B cell (primary cell): ENCODE measurements at regions not wholly inside any gene's neighbourhood (a gene's known extent, or its start where the extent isn't known, plus 50 kb on each side); places are given as distances from the start of the nearest gene placed in this dataset.

Experiments used
- ATAC-seq: fragments of 200-7000 bp; cut with Tn5 transposase; one replicate; pipeline ENCODE4 v1.10.0; 2021; ENCODE audit warnings: low read depth, mild to moderate bottlenecking, moderate number of reproducible peaks, moderate library complexity
- CTCF ChIA-PET: fragments of 350-600 bp; sonication (Branson Sonifier 250); formaldehyde crosslinking; loops from one replicate; lab custom pipeline; 2021; ENCODE audit warnings: antibody characterized with exemption, inconsistent platforms; lab: Charles Lee
- POLR2A ChIA-PET: fragments of 350-600 bp; sonication (Branson Sonifier 250); formaldehyde crosslinking; loops from one replicate; lab custom pipeline; 2021; ENCODE audit warnings: antibody characterized with exemption; lab: Charles Lee
- DNase-seq: peaks from one replicate; pipeline ENCODE4 v3.0.0; 2013
- H2AFZ ChIP-seq: 2 replicates; pipeline ENCODE4 v1.6.1; 2012; ENCODE audit warnings: mild to moderate bottlenecking, low read depth, low read length; ENCODE audit not compliant: insufficient read depth, poor library complexity, severe bottlenecking
- H3K27ac ChIP-seq, 2 donors: 1 replicate in 1 of 2; 2 replicates in 1 of 2; pipeline ENCODE4 v1.5.1; 2012 to 2013; ENCODE audit warnings: low read length in 2 of 2, mild to moderate bottlenecking in 2 of 2, moderate library complexity in 1 of 2
- H3K27me3 ChIP-seq, 4 experiments: fragments of 200-600 bp in 1 of 4; sonication (generic) in 1 of 4; replicated peaks in 1 of 4; 1 replicate in 2 of 4; 2 replicates in 2 of 4; pipeline versions ENCODE4 v1.6.1 to v1.7.0; 2013 to 2016; ENCODE audit warnings: low read length in 3 of 4, mild to moderate bottlenecking in 2 of 4, mixed read lengths in 1 of 4, moderate library complexity in 1 of 4; ENCODE audit not compliant: insufficient read depth in 4 of 4, control insufficient read depth in 3 of 4; ENCODE audit errors: control extremely low read depth in 1 of 4
- H3K36me3 ChIP-seq, 2 experiments: replicated peaks in 1 of 2; 1 replicate in 1 of 2; 2 replicates in 1 of 2; pipeline versions ENCODE4 v1.6.1 to v1.7.1; 2013; ENCODE audit warnings: low read length in 1 of 2; ENCODE audit not compliant: insufficient read depth in 2 of 2, control insufficient read depth in 1 of 2; ENCODE audit errors: control extremely low read depth in 1 of 2, extremely low read depth in 1 of 2
- H3K4me1 ChIP-seq, 2 donors: fragments of 200-600 bp in 1 of 2; sonication (generic) in 1 of 2; 1 replicate in 1 of 2; 2 replicates in 1 of 2; pipeline versions ENCODE4 v1.5.1 to v1.6.1; 2013 to 2017; ENCODE audit warnings: low read length in 2 of 2; ENCODE audit not compliant: control insufficient read depth in 2 of 2, insufficient read depth in 2 of 2
- H3K4me2 ChIP-seq: replicated peaks from 2 replicates; pipeline ENCODE3; 2012; ENCODE audit warnings: mild to moderate bottlenecking, low read depth, low read length; ENCODE audit not compliant: poor library complexity, severe bottlenecking
- H3K4me3 ChIP-seq, 5 experiments: fragments of 200-600 bp in 1 of 5; sonication (generic) in 1 of 5; 1 replicate in 3 of 5; 2 replicates in 2 of 5; pipeline versions ENCODE4 v1.5.1 to v1.7.0; 2011 to 2016; ENCODE audit warnings: low read length in 4 of 5, mild to moderate bottlenecking in 4 of 5, low read depth in 2 of 5, control low read depth in 1 of 5, moderate library complexity in 1 of 5; ENCODE audit not compliant: insufficient read depth in 1 of 5; ENCODE audit errors: control extremely low read depth in 1 of 5, extremely low read depth in 1 of 5
- H3K79me2 ChIP-seq: fragments of 200-600 bp; sonication (generic); one replicate; pipeline ENCODE4 v1.6.0; 2016; ENCODE audit warnings: low read length; ENCODE audit not compliant: control insufficient read depth, insufficient read depth
- H3K9ac ChIP-seq: fragments of 200-600 bp; sonication (generic); 2 replicates; pipeline ENCODE4 v1.6.1; 2017; ENCODE audit warnings: mild to moderate bottlenecking, low read length, moderate library complexity
- H3K9me3 ChIP-seq, 3 donors: one replicate each; pipeline versions ENCODE4 v1.6.1 to v1.7.1; 2013; ENCODE audit warnings: low read length in 2 of 3; ENCODE audit not compliant: control insufficient read depth in 2 of 3, insufficient read depth in 1 of 3; ENCODE audit errors: control extremely low read depth in 1 of 3
- H4K20me1 ChIP-seq: 2 replicates; pipeline ENCODE4 v1.6.0; 2012; ENCODE audit warnings: mild to moderate bottlenecking, low read length; ENCODE audit not compliant: insufficient read depth, control insufficient read depth, poor library complexity, severe bottlenecking
- H3K27ac Mint-ChIP-seq: one replicate; pipeline ENCODE4 v1.8.0; 2021; ENCODE audit warnings: mixed read lengths
- H3K27me3 Mint-ChIP-seq: one replicate; pipeline ENCODE4 v1.8.0; 2021; ENCODE audit warnings: mixed read lengths
- H3K4me1 Mint-ChIP-seq: one replicate; pipeline ENCODE4 v1.8.0; 2021; ENCODE audit warnings: mixed read lengths
- H3K4me3 Mint-ChIP-seq: one replicate; pipeline ENCODE4 v1.8.0; 2021; ENCODE audit warnings: mixed read lengths
- H3K9me3 Mint-ChIP-seq: one replicate; pipeline ENCODE4 v1.8.0; 2022; ENCODE audit warnings: mixed read lengths; ENCODE audit not compliant: insufficient read depth
- EZH2 ChIP-seq: IDR thresholded peaks from 2 replicates; pipeline ENCODE4 v1.6.1; 2012; ENCODE audit warnings: borderline replicate concordance, low read depth, mild to moderate bottlenecking, moderate library complexity, low read length; ENCODE audit not compliant: insufficient read depth, poor library complexity, severe bottlenecking
- WGBS: methylation state at CpG from one replicate; pipeline ENCODE4 v1.1.5; 2013; ENCODE audit warnings: missing lambda C conversion rate; ENCODE audit not compliant: insufficient coverage; 5-methylcytosine and 5-hydroxymethylcytosine counted together
- intact Hi-C: fragments of 100-400 bp; cut with micrococcal nuclease; formaldehyde crosslinking; loops from one replicate; pipeline ENCODE4 v1.10.0; 2022
- TF ChIP-seq, protein P1 (sequence below): fragments of 200-600 bp; IDR thresholded peaks from one replicate; pipeline ENCODE4 v1.8.0; 2022; ENCODE audit warnings: antibody characterized with exemption, mild to moderate bottlenecking

DNA sequence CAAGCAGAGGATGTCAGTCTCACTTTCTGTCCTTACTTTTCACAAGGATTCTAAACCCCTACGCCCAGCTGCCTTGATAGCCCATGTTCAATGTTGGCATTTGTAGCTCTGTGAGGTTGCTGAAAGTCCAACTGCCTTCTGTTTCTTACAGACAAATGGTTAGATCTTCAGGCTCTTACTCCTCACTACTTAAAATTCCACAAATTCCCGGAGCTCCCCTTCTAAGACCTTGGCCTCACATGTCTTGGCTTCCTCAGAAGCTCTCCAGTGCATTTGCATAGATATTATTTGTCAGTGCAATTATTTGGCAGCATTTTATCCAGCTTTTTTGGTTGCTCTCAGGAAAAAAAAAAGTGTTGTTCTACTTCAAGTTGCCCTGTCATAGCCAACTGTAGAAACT is 453.7 kb upstream of the CELF4 start:
- Mint-ChIP-seq H3K27ac (no peak overlapping the region), H3K4me3 (no peak overlapping the region), H3K9me3 (peaks cover 4% of the 10 kb centered on the region), H3K27me3 (no peaks in the 10 kb centered on the region), H3K4me1 (no peaks in the 10 kb centered on the region)
- Histone ChIP-seq H3K4me2 (no peak overlapping the region), H3K9me3 (no peaks in the 10 kb centered on the region), H3K27ac (no peak overlapping the region), H3K27me3 (no peaks in the 10 kb centered on the region), H4K20me1 (no peaks in the 10 kb centered on the region), H3K4me1 (no peaks in the 10 kb centered on the region), H3K36me3 (no peaks in the 10 kb centered on the region), H3K4me3 (no peak overlapping the region), H2AFZ (no peak overlapping the region), H3K9ac (no peak overlapping the region), H3K79me2 (no peaks in the 10 kb centered on the region)
- no CpG with 5 or more reads among the region's 2 CpGs for WGBS
- TF ChIP-seq EZH2 = no peak
- TF ChIP-seq, protein P1, sequence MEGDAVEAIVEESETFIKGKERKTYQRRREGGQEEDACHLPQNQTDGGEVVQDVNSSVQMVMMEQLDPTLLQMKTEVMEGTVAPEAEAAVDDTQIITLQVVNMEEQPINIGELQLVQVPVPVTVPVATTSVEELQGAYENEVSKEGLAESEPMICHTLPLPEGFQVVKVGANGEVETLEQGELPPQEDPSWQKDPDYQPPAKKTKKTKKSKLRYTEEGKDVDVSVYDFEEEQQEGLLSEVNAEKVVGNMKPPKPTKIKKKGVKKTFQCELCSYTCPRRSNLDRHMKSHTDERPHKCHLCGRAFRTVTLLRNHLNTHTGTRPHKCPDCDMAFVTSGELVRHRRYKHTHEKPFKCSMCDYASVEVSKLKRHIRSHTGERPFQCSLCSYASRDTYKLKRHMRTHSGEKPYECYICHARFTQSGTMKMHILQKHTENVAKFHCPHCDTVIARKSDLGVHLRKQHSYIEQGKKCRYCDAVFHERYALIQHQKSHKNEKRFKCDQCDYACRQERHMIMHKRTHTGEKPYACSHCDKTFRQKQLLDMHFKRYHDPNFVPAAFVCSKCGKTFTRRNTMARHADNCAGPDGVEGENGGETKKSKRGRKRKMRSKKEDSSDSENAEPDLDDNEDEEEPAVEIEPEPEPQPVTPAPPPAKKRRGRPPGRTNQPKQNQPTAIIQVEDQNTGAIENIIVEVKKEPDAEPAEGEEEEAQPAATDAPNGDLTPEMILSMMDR = no peak
- POLR2A ChIA-PET = no interaction called here
- intact Hi-C loops = no loop called here
- no peak for DNase-seq
- CTCF ChIA-PET = no interaction called here
- ATAC-seq = no peak

DNA sequence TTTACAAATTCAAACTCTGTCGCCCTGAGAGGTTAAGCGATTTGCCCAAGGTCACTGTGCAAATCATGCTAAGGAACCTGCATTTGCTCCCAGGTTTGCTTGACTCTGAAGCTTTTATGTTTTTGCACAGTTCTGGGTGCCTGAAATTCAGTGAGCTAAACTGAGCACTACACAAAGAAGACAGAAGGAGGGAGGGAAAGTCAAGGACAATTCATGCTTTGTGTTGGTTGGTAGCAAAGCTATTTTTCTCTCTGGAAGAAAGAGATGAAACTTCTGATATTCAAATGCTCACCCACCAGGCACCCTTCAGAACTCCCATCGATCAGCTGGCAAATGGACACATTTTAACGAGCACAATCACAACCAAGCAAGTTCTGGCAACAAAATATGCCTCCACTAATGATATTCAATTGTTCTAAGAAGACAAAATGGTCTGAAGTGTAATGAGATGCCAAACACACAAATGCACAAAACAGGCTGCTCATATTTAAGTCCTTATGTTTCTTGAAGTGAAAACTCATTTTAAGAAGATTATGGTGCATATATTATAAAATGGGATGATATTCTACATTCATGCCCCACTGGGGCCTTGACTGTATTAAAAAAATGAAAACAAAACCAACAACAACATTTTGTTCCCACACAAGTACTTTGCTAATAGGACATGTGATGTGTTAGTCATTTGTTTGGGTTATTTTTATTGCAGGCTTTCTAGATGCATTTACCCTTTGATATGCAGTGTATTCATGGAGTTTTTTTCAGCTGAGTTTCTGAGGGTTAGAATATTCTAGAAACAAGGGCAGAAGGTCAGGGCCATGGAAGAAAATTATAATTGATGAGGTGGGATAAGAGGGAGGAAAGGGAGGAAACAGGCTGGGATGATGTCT is 445.6 kb upstream of the CELF4 start:
- ATAC-seq (no peak), DNase-seq (no peak)
- Histone ChIP-seq H3K9me3 (no peaks in the 10 kb centered on the region), H2AFZ (no peak overlapping the region), H4K20me1 (no peaks in the 10 kb centered on the region), H3K4me2 (no peak overlapping the region), H3K36me3 (no peaks in the 10 kb centered on the region), H3K79me2 (no peaks in the 10 kb centered on the region), H3K4me3 (no peak overlapping the region), H3K4me1 (no peaks in the 10 kb centered on the region), H3K27me3 (no peaks in the 10 kb centered on the region), H3K9ac (no peak overlapping the region), H3K27ac (no peak overlapping the region)
- TF ChIP-seq EZH2 = no peak
- TF ChIP-seq, protein P1 = no peak
- H3K27ac Mint-ChIP-seq = no peak overlapping the region
- H3K4me3 Mint-ChIP-seq = no peak overlapping the region
- POLR2A ChIA-PET = no interaction called here
- H3K9me3 Mint-ChIP-seq = peaks cover 5% of the 10 kb centered on the region
- intact Hi-C loops = no loop called here
- WGBS = 96% methylated on average over 2 of the region's 4 CpGs
- CTCF ChIA-PET = no interaction called here
- H3K27me3 Mint-ChIP-seq = no peaks in the 10 kb centered on the region
- H3K4me1 Mint-ChIP-seq = no peaks in the 10 kb centered on the region
